Gastroesophageal sphincter (tissue), 4 donors: ENCODE measurements at regions not wholly inside any gene's neighbourhood (a gene's known extent, or its start where the extent isn't known, plus 50 kb on each side); places are given as distances from the start of the nearest gene placed in this dataset.

Experiments used
- ATAC-seq: fragments of 150-250 bp; one replicate; pipeline ENCODE4 v1.9.1; 2016; ENCODE audit warnings: mild to moderate bottlenecking, moderate library complexity
- H3K27ac ChIP-seq, 4 donors: fragments of 200-600 bp; sonication (generic) in 3 of 4; 1 replicate in 3 of 4; 2 replicates in 1 of 4; pipeline ENCODE4 v1.5.1; 2016 to 2019
- H3K27me3 ChIP-seq: fragments of 200-600 bp; sonication (generic); one replicate; pipeline ENCODE4 v1.5.1; 2019
- H3K36me3 ChIP-seq, 2 donors: fragments of 200-600 bp; sonication (generic); one replicate each; pipeline ENCODE4 v1.5.1; 2019; ENCODE audit warnings: control low read depth in 1 of 2
- H3K4me1 ChIP-seq, 3 donors: fragments of 200-600 bp; sonication (generic); 1 replicate in 2 of 3; 2 replicates in 1 of 3; pipeline ENCODE4 v1.5.1; 2016 to 2019; ENCODE audit warnings: control low read depth in 2 of 3
- H3K4me3 ChIP-seq, 2 donors: fragments of 200-600 bp; sonication (generic); one replicate each; pipeline ENCODE4 v1.5.1; 2019; ENCODE audit warnings: mild to moderate bottlenecking in 1 of 2, moderate library complexity in 1 of 2
- H3K9me3 ChIP-seq, 3 donors: fragments of 200-600 bp; sonication (generic); one replicate each; pipeline ENCODE4 v1.5.1; 2017 to 2019; ENCODE audit warnings: control low read depth in 2 of 3
- EP300 ChIP-seq: sonication (generic); formaldehyde crosslinking; IDR thresholded peaks from one replicate; pipeline ENCODE4 v1.6.1; 2017; ENCODE audit warnings: antibody characterized with exemption, mild to moderate bottlenecking
- POLR2A ChIP-seq, 2 donors: fragments of 450-650 bp; IDR thresholded peaks; one replicate each; pipeline ENCODE4 v1.6.1; 2017; ENCODE audit warnings: antibody characterized with exemption in 2 of 2, mild to moderate bottlenecking in 2 of 2, moderate library complexity in 1 of 2
- POLR2AphosphoS5 ChIP-seq: sonication (generic); formaldehyde crosslinking; IDR thresholded peaks from one replicate; pipeline ENCODE4 v1.6.1; 2017; ENCODE audit warnings: antibody characterized with exemption
- WGBS, 2 donors: methylation state at CpG; one replicate each; pipeline ENCODE4 v1.1.5; 2018; ENCODE audit warnings: low coverage in 1 of 2; 5-methylcytosine and 5-hydroxymethylcytosine counted together
- TF ChIP-seq, protein P1 (sequence below), 4 experiments: fragments of 200-600 bp in 2 of 4; fragments of 450-650 bp in 2 of 4; sonication (generic) in 1 of 4; IDR thresholded peaks; one replicate each; pipeline ENCODE4 v1.5.1; 2017 to 2019; ENCODE audit warnings: antibody characterized with exemption in 4 of 4, mild to moderate bottlenecking in 2 of 4, moderate library complexity in 2 of 4

DNA sequence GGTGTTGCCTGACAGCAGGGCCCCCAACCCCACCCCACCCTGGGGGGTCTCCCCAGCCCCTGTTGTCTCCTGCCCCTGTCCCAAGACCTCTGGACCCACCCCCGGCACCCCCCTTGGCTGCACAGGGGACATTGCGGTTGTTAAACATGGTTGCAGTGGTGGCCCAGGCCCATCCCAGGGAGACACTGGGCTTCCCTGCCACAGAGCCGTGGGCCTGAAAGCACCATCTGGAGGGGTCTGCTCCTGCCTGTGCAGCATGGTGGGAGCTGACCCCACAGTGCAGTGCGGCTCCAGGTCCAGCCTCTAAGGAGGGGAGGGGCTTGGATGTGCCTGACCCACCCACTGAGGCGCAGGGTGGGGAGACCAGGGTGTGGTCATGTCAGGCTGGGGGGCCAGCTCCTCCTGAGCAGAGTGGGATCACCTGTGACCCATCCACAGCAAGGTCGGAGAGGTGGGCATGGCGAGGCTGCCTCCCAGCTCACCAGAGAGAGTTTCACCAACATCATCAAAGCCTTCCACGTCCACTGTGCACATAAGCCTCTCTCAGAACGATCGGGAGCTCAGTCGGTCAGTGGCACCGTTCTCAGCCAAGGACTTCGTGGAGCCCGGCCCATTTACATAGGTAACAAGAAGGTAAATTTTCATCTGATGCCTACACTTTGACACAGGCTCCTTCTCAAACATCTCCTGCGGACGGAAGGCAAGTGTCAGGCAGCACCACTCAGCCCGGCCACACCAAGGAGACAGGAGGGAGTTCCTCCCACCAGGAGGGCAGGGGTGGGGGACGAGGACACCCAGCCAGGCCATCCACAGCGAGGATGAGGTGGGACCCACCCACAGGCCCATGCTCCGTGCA, 201.1 kb downstream of the BRD1 start:
- H3K27ac ChIP-seq, result no peak overlapping the region
- H3K9me3 ChIP-seq, result no peaks in the 10 kb centered on the region
- ATAC-seq, result no peak
- no peaks in the 10 kb centered on the region for H3K36me3 ChIP-seq
- no peak overlapping the region for H3K4me3 ChIP-seq
- no CpG with 5 or more reads among the region's 20 CpGs for WGBS, 2 donors
- H3K4me1 ChIP-seq, result peaks cover 0 to 5% (median 0%) of the 10 kb centered on the region in 3 donors
- H3K27me3 ChIP-seq, result peaks cover 49% of the 10 kb centered on the region
- TF ChIP-seq POLR2A (IDR thresholded peaks at IDR 0.05) (no peak), EP300 (no peak), POLR2AphosphoS5 (no peak)
- TF ChIP-seq, protein P1, sequence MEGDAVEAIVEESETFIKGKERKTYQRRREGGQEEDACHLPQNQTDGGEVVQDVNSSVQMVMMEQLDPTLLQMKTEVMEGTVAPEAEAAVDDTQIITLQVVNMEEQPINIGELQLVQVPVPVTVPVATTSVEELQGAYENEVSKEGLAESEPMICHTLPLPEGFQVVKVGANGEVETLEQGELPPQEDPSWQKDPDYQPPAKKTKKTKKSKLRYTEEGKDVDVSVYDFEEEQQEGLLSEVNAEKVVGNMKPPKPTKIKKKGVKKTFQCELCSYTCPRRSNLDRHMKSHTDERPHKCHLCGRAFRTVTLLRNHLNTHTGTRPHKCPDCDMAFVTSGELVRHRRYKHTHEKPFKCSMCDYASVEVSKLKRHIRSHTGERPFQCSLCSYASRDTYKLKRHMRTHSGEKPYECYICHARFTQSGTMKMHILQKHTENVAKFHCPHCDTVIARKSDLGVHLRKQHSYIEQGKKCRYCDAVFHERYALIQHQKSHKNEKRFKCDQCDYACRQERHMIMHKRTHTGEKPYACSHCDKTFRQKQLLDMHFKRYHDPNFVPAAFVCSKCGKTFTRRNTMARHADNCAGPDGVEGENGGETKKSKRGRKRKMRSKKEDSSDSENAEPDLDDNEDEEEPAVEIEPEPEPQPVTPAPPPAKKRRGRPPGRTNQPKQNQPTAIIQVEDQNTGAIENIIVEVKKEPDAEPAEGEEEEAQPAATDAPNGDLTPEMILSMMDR (IDR thresholded peaks at IDR 0.05), result no peak

DNA sequence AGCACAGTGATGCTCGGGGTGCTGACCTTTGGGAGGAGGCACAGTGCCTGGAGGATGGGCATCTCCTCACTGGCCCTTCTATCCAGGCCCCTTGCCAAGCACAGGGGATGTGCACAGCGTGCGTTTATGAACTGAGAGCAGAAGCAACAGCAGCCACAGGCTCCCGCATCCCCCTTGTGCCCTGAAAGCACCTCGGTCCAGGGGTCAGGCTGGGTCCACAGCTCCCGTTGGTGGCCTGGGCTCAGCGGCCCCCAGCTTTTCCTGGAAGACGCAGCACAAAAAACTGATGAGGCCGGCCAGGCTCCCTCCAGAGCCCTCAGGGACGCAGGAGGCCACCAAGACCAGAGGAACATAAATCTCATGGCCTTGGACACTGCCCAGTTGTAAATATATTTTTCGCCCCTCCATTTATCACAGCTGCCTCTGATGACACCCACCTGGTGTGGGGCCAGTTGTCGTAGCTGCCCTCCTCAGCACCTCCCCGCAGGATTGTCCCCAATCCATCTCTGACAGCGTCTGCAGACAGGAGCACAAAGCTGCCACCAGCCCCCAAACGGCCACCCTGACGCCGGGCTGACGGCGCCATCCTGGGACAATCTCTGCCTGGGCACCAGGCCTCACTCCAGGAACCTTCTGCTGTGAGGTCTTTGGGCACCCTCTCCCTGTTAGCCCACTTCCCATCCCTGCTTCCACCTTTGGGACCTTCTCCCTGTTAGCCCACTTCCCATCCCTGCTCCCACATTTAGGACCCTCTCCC, 203.1 kb downstream of the BRD1 start:
- Histone ChIP-seq H3K9me3 (no peaks in the 10 kb centered on the region), H3K4me1 (peaks cover 0 to 5% (median 0%) of the 10 kb centered on the region in 3 donors), H3K27me3 (peaks cover 68% of the 10 kb centered on the region), H3K36me3 (no peaks in the 10 kb centered on the region), H3K4me3 (no peak overlapping the region), H3K27ac (no peak overlapping the region)
- no peak for ATAC-seq
- TF ChIP-seq POLR2AphosphoS5 (no peak), EP300 (no peak), POLR2A (IDR thresholded peaks at IDR 0.05) (no peak)
- TF ChIP-seq, protein P1 (IDR thresholded peaks at IDR 0.05), result no peak
- 48 to 60% methylated on average over 3 to 9 of the region's 19 CpGs for WGBS, 2 donors

DNA sequence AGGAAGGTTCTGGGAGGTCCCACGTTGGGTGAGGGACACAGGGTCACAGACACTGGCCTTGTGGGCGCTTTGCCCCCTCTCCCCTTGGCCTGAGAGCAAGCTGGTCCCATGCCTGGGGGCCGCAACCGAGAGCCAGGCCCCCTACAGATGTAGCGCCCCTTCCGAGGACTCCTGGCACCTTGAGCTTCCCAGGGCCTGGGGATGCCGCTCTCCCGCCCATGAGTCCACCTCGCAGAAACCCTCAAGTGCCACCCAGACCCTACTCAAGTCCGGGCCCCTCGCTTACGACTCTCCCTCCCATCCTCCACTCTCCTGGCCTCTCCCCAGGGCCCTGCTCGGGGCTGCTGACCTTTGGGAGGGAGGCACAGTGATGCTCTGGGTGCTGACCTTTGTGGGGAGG, 204.0 kb downstream of the BRD1 start:
- no peak for ATAC-seq
- Histone ChIP-seq H3K4me1 (peaks cover 0 to 3% (median 0%) of the 10 kb centered on the region in 3 donors), H3K27ac (no peak overlapping the region), H3K4me3 (no peak overlapping the region), H3K9me3 (no peaks in the 10 kb centered on the region), H3K27me3 (peaks cover 76% of the 10 kb centered on the region), H3K36me3 (no peaks in the 10 kb centered on the region)
- 91 to 96% methylated on average over 5 to 8 of the region's 13 CpGs for WGBS, 2 donors
- TF ChIP-seq, protein P1 (IDR thresholded peaks at IDR 0.05), result no peak
- TF ChIP-seq POLR2AphosphoS5 (no peak), POLR2A (IDR thresholded peaks at IDR 0.05) (no peak), EP300 (no peak)

DNA sequence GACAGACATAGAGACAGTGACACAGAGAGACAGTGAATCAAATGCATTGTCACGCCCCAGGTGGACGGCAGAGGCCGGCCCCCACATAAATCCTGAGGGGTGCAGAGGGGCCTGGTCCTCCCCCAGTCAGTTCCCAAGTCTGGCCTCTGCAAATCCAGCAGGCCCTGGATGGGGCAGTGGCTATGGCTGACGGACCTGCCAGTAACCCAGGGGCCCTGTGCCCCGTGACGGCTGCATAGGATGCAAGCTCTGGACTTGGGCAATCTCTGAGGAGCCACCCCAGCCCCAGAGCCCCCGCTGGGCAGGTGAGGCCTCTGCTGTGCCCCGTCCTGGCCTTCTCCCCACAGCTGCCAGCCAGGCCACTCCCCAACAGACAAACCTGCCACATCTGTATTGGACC, 204.5 kb downstream of the BRD1 start:
- peaks cover 82% of the 10 kb centered on the region for H3K27me3 ChIP-seq
- no peak for ATAC-seq
- H3K36me3 ChIP-seq, result no peaks in the 10 kb centered on the region
- H3K9me3 ChIP-seq, result no peaks in the 10 kb centered on the region
- WGBS, 2 donors, result 73% methylated on average over 3 of the region's 8 CpGs; no CpG with 5 or more reads in 1 of the 2 donors
- TF ChIP-seq POLR2AphosphoS5 (no peak), EP300 (no peak)
- TF ChIP-seq, protein P1 (IDR thresholded peaks at IDR 0.05), result no peak
- H3K27ac ChIP-seq, result no peak overlapping the region
- no peaks in the 10 kb centered on the region for H3K4me1 ChIP-seq
- no peak overlapping the region for H3K4me3 ChIP-seq
